Osteoblast (primary cell): ENCODE measurements at regions not wholly inside any gene's neighbourhood (a gene's known extent, or its start where the extent isn't known, plus 50 kb on each side); places are given as distances from the start of the nearest gene placed in this dataset.
"Not testable (repeated sequence)": the region's sequence is repeated elsewhere in the genome, so short reads cannot be mapped to it uniquely, and the experiment has no call there.

Source experiments
- DNase-seq: peaks from one replicate; pipeline ENCODE4 v3.0.0; 2011; ENCODE audit warnings: low spot score, mixed read lengths; ENCODE audit not compliant: insufficient read length; ENCODE audit errors: missing footprints
- H2AFZ ChIP-seq: 2 replicates; pipeline ENCODE4 v1.6.0; 2011; ENCODE audit warnings: mild to moderate bottlenecking, low read length
- H3K27ac ChIP-seq: 2 replicates; pipeline ENCODE4 v1.5.1; 2011; ENCODE audit warnings: mild to moderate bottlenecking, low read depth, low read length, moderate library complexity
- H3K27me3 ChIP-seq: 2 replicates; pipeline ENCODE4 v1.6.0; 2012; ENCODE audit warnings: mild to moderate bottlenecking, control low read depth, inconsistent platforms, low read length, moderate library complexity; ENCODE audit not compliant: insufficient read depth
- H3K36me3 ChIP-seq: 2 replicates; pipeline ENCODE4 v1.5.1; 2011; ENCODE audit warnings: mild to moderate bottlenecking, low read length, control low read depth, moderate library complexity; ENCODE audit not compliant: insufficient read depth
- H3K4me1 ChIP-seq: 2 replicates; pipeline ENCODE4 v1.5.1; 2011; ENCODE audit warnings: mild to moderate bottlenecking, low read length, control low read depth, moderate library complexity; ENCODE audit not compliant: insufficient read depth
- H3K4me2 ChIP-seq: 2 replicates; pipeline ENCODE4 v1.6.0; 2011; ENCODE audit warnings: mild to moderate bottlenecking, low read length; ENCODE audit not compliant: insufficient read depth
- H3K4me3 ChIP-seq: fragments of 200-600 bp; sonication (generic); 3 replicates; pipeline ENCODE4 v1.5.1; 2012; ENCODE audit warnings: mild to moderate bottlenecking, low read length, inconsistent platforms; ENCODE audit not compliant: insufficient read depth
- H3K79me2 ChIP-seq: 2 replicates; pipeline ENCODE4 v1.6.0; 2012; ENCODE audit warnings: mild to moderate bottlenecking, low read length, control low read depth, inconsistent platforms; ENCODE audit not compliant: insufficient read depth
- H3K9me3 ChIP-seq: 2 replicates; pipeline ENCODE4 v1.5.1; 2011; ENCODE audit warnings: low read depth, low read length, control low read depth
- H4K20me1 ChIP-seq: 2 replicates; pipeline ENCODE4 v1.6.0; 2012; ENCODE audit warnings: mild to moderate bottlenecking, low read length, control low read depth; ENCODE audit not compliant: insufficient read depth
- CTCF ChIP-seq: IDR thresholded peaks from 2 replicates; pipeline ENCODE4 v1.5.1; 2011; ENCODE audit warnings: mild to moderate bottlenecking, low read depth, low read length, moderate library complexity; ENCODE audit errors: extremely low read depth

- H3K9me3 ChIP-seq: no peaks in the 10 kb centered on the region
- H4K20me1 ChIP-seq: no peaks in the 10 kb centered on the region
- no peak for TF ChIP-seq CTCF
- no peaks in the 10 kb centered on the region for H3K36me3 ChIP-seq
- no peak overlapping the region for H2AFZ ChIP-seq
- no peak overlapping the region for H3K27ac ChIP-seq
- H3K4me1 ChIP-seq: no peaks in the 10 kb centered on the region
- H3K4me3 ChIP-seq: no peak overlapping the region
- no peaks in the 10 kb centered on the region for H3K79me2 ChIP-seq
- no peak overlapping the region for H3K4me2 ChIP-seq
- DNase-seq: no peak
- H3K27me3 ChIP-seq: peaks cover 18% of the 10 kb centered on the region
These were observed 129.8 kb downstream of the ZNF280B start for GRCh38 chr22:22378446-22379415.

- no peak for DNase-seq
- Histone ChIP-seq H3K79me2 (no peaks in the 10 kb centered on the region), H3K36me3 (no peaks in the 10 kb centered on the region), H3K4me1 (no peaks in the 10 kb centered on the region), H4K20me1 (no peaks in the 10 kb centered on the region), H3K27ac (no peak overlapping the region), H2AFZ (no peak overlapping the region), H3K4me3 (no peak overlapping the region), H3K27me3 (peaks cover 23% of the 10 kb centered on the region), H3K4me2 (no peak overlapping the region), H3K9me3 (no peaks in the 10 kb centered on the region)
- no peak for TF ChIP-seq CTCF
These were observed 128.2 kb downstream of the ZNF280B start for GRCh38 chr22:22380098-22381030.

- not testable (repeated sequence) for H3K4me3 ChIP-seq, H3K9me3 ChIP-seq, H2AFZ ChIP-seq, H3K79me2 ChIP-seq, H3K4me1 ChIP-seq, DNase-seq, H4K20me1 ChIP-seq, H3K4me2 ChIP-seq, H3K36me3 ChIP-seq, H3K27ac ChIP-seq
- H3K27me3 ChIP-seq: peaks cover 23% of the 10 kb centered on the region
These were observed 127.2 kb downstream of the ZNF280B start for GRCh38 chr22:22381292-22381691.

GRCh38 chr22:22384267-22384666 is 124.3 kb downstream of the ZNF280B start:
- H3K9me3 ChIP-seq: no peaks in the 10 kb centered on the region
- H4K20me1 ChIP-seq: no peaks in the 10 kb centered on the region
- no peaks in the 10 kb centered on the region for H3K4me1 ChIP-seq
- TF ChIP-seq CTCF: no peak
- no peak overlapping the region for H3K4me3 ChIP-seq
- no peak overlapping the region for H2AFZ ChIP-seq
- no peaks in the 10 kb centered on the region for H3K79me2 ChIP-seq
- no peak overlapping the region for H3K4me2 ChIP-seq
- H3K36me3 ChIP-seq: no peaks in the 10 kb centered on the region
- DNase-seq: no peak
- no peak overlapping the region for H3K27ac ChIP-seq
- H3K27me3 ChIP-seq: peaks cover 17% of the 10 kb centered on the region
